ENCODE measurements at regions not wholly inside any gene's neighbourhood (a gene's known extent, or its start where the extent isn't known, plus 50 kb on each side); places are given as distances from the start of the nearest gene placed in this dataset.
"Not testable (repeated sequence)": the region's sequence is repeated elsewhere in the genome, so short reads cannot be mapped to it uniquely, and the experiment has no call there.

DNA sequence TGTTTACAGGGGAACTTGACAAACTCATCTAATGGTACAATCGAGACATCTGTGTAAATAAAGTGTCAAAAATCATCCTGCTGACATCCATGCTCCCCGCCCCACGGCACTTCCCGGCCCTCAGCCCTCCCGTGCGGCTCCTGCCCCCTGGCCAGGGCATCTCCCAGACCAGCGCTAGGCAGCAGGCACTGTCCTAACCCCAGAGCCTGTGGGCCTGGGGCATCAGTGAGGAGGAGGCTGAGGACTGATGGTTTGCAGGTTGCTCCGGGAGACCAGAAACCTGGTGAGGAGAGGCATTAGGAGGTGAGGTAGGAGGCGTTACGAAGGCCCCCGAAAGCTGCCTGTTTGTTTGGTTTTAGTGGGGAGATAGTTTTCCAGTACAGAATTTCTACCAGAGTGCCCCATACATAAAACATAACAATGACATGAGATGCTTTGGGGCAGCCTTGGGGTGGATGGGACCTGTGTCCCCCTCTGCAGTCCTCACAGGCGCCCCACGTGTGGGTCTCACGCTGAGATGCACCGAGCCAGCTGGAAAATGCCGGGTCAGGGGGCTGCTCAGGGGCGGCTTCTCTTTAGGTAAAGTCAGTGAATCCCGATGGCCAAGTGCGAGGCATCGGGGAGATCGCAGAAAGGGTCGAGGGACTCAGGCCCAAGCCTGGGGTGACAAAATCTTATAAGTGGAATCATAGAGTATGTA lies 114.2 kb downstream of the RTP5 start:
- DNase-seq (ENCODE audit: low read depth), result no peak

DNA sequence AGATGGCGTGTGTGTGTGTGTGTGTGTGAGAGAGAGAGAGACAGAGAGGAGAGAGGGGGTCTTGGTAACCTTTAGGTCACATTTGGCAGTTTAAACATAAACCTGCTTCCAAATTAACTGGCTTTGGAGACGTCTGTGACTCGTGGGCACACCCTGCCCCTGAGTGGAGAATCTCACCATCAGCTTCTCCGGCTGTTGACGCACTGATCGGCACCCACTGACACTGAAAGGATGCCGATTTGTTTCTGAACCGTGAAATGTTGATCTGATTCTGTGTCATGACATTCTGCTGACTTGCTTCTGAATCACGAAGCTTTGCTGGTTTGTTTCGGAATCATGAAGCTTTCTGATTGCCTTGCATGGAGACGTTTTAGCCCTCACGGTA lies 114.7 kb downstream of the RTP5 start:
- no peak for DNase-seq (ENCODE audit: low read depth)

DNA sequence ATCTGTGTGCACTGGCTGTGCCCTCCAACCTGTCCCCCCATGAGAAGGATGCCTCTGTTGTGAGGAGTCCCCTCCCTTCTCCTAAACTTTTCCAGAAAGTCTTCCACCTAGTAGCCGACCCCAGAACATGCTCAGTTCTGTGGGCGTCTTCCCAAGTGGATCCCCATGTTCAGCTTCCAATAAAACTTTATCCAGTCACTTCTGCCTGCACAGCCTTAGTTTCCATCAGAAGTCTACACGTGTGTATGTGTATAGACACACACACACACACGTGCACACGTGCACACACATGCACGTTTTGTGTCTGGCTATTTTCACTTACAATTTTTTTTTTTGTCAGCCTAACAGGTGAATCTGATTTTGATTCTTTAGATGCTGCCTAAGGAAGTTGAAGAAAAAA lies 115.1 kb downstream of the RTP5 start:
- no peak for DNase-seq (ENCODE audit: low read depth)

DNA sequence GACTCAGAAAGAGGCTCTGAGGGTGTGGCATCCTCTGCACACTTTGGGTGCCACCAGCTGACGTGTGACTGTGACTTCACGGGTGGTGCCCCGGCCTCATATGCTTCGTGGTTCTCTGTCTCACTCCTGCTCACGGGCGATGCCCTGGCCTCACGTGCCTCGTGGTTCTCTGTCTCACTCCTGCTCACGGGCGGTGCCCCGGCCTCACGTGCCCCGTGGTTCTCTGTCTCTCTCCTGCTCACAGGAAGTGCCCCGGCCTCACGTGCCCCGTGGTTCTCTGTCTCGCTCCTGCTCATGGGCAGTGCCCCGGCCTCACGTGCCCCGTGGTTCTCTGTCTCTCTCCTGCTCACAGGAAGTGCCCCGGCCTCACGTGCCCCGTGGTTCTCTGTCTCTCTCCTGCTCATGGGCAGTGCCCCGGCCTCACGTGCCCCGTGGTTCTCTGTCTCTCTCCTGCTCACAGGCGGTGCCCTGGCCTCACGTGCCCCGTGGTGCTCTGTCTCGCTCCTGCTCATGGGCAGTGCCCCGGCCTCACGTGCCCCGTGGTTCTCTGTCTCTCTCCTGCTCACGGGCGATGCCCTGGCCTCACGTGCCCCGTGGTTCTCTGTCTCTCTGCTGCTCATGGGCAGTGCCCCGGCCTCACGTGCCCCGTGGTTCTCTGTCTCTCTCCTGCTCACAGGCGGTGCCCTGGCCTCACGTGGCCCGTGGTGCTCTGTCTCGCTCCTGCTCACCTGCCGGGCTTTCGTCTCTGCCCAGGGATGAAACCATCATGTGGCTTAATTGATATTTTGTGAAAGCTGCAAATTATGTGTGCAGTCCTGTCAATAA lies 115.8 kb downstream of the RTP5 start:
- not testable (repeated sequence) for DNase-seq (ENCODE audit: low read depth)

DNA sequence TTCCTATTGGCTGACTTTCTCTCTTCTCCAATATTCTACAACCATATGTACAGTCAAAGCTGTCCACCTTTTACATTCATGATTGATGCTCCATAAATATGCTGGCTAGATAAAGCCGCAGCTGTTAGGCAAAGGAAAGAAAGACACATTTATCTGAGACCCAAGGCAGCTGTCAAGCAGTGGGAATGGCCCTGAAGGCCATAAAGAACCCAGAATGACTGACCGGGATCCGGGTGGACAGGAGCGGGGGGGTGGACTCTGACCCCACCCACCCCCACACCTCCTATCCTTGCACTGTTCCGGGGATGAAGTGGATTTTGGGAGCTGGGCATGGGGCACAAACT lies 116.4 kb downstream of the RTP5 start:
- no peak for DNase-seq (ENCODE audit: low read depth)

DNA sequence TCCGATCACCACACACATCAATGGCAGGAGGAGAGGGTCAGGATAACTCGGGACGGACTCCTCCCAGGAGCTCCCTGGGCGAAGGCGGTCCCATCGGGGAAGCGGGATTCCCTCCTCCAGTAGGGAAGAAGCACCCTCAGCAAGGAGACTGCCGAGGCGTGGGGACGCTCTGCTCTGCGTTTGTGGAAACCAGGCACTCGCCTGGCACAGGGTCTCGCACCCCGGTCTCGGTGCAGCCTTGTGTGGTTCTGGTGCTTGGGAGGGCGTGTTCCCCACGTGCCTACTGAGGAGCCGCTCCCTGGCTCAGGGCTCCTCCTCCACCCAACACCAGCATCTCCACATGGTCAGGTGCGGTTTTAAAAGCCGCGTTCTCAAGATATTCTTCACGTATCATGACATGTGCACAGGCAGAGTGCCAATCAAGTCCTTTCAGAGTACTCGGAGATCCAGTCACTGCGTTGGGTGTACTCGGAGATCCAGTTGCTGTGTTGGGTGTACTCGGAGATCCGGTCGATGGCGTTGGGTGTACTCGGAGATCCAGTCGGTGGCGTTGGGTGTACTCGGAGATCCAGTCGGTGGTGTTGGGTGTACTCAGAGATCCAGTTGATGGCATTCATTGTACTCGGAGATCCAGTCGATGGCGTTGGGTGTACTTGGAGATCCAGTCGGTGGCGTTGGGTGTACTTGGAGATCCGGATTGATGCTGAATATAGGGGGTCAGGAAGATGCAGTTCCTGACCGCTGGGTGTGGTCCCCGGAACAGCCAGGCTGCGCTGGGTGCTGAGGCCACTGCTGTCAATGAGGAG lies 117.5 kb downstream of the RTP5 start:
- DNase-seq (ENCODE audit: low read depth), result no peak

- DNase-seq (ENCODE audit: low read depth), result no peak
Measured at GRCh38 chr2:241987726-241988125, 118.2 kb downstream of the RTP5 start.

- no peak for DNase-seq (ENCODE audit: low read depth)
Measured at GRCh38 chr2:241988146-241988545, 118.6 kb downstream of the RTP5 start.

GRCh38 chr2:241989074-241989473 lies 119.5 kb downstream of the RTP5 start:
- no peak for DNase-seq (ENCODE audit: low read depth)

DNA sequence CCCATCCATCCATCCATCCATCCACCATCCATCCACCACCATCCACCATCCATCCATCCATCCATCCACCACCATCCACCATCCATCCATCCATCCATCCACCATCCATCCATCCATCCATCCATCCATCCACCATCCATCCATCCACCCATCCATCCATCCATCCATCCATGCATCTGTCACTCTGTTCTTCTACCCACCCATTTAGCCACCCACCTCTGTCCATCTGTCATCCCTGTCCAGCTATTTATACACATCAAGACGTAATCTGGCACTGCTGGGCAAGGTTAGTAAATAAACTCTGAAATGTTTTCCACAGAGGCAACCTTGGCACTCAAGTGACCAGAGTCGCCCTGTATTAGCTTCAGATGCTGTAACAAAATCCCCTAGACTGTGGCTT lies 120.9 kb downstream of the RTP5 start:
- no peak for DNase-seq (ENCODE audit: low read depth)

DNA sequence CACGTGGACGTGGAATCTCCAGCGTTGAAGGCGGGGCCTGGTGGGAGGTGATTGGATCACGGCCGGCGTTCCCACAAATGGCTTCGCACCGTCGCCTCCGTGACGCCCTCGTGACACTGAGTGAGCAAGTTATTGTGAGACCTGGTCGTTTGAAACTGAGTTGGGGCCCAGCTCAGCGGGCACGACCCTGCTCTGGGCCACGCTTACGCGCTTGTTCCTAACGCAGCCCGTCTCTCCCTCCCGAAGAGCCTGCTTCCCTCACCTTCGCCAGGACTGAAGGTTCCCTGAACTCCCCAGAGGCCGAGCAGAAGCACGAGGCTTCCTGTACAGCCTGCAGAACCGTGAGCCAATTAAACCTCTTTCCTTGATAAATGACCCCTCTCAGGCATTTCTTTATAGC lies 121.8 kb downstream of the RTP5 start:
- no peak for DNase-seq (ENCODE audit: low read depth)

DNA sequence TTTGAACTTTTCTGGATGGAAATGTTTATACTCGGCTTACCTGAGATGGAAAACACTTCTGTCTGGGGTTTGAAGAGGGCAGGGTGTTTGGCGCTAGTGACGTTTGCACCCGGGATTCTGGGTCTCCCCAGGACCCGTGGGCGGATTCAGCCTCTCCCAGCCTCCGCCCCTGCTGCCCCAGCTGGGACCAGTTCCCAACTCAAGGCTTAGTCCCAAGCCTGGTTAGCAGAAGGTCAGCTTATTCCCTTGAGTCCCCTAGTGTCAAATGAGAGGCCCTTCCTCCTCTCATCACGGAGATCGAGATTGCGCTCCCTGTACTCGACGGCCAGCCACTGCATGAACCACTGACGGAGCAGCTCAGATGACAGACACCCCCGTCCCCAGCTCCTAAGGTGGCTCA lies 123.2 kb downstream of the RTP5 start:
- DNase-seq (ENCODE audit: low read depth), result no peak

DNA sequence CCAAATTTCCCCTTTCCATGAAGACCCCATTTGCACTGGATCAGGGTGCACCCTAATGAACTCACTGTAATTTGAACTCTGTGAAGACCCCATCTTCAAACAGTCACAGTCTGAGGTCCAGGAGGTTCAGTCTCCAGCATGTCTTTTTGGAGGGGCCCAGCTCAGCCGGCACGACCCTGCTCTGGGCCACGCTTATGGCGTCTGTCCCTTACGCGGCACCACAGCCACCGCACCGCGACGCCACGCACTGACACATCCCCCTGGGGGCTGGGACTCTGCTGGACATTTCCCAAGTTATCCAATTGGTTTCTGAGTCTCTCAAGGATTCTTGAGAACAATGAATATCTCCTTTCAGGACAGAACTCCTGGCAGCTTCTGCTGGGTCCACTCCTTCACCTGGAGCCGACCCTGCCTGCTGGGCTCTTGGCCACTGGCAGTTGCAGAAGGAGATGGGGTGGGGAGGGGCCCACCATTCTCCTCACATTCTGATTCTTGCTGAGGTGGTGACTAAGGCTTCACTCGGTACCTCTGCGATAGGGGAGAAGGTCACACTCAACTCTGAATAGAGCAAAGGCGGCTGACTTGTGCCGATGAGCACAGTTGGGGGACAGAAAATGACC lies 124.0 kb downstream of the RTP5 start:
- DNase-seq (ENCODE audit: low read depth), result no peak

DNA sequence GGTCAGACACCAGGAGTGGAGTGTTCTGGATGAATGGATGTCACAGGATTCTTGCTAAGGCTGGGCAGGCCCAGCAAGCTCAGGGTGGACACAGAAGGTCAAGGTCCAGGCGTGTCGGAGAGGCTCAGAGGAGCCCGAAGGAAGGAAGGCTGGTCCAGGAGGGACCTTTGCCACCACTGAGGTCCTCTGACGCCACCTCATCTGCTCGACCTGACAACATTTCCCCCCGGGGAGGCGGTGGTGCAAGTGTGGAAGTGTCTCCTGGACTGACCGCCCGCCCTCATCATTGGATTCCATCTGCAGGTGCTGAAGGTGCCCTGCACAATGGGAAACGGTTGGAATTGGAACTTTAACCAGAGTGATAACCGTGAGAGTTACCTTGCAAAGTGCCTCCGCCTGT lies 124.6 kb downstream of the RTP5 start:
- no peak for DNase-seq (ENCODE audit: low read depth)

DNA sequence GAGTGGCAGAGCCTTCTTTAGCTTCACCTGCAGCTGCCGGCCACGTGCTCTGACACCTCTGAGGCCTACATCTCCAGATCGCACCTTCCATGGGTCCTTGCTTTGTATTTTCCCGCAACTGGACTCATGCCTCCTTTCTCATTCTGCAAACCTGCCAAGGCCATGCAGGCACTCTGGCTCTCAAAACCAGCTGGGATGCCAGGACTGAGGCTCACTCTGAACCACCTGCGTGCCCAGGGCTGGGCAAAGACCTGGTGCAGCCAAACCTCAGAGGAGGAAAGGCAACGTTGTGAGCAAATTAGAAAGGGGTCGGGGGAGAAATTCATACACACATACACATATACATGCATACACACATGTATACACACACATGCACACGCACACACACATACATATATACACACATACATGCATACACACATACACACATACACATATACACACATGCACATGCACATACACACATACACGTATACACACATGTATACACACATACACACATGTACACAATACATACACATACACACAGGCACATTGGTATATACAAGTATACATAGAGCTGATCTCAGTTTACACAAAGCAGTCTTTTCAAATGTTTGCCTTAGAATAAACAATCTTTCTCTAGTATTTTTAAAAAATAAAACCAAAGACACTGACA lies 125.2 kb downstream of the RTP5 start:
- no peak for DNase-seq (ENCODE audit: low read depth)

- no peak for DNase-seq (ENCODE audit: low read depth)
Measured at GRCh38 chr2:241996100-241996499, 126.6 kb downstream of the RTP5 start.

- no peak for DNase-seq (ENCODE audit: low read depth)
Measured at GRCh38 chr2:241997017-241997416, 127.5 kb downstream of the RTP5 start.

GRCh38 chr2:241999184-241999583 lies 129.7 kb downstream of the RTP5 start:
- DNase-seq (ENCODE audit: low read depth), result no peak

DNA sequence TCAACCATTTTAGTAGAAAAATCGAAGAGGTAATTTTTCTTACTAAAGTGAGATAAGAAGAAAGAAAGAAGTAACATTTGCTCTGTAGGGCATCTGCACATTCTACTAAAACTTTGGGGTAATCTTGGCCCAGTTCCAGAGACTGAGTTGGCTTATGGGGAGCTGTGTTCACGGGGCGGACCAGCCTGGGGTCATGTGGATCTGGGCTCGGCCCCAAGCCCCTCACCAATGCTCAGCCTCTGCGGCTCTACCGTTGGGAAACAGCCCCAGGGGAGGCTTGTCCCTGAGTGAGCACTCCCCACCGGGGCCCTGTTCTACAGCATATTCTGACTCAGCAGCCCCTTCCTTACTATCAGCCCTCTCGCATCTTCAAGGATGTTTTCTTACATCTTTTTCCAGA lies 132.3 kb downstream of the RTP5 start:
- DNase-seq (ENCODE audit: low read depth), result no peak

DNA sequence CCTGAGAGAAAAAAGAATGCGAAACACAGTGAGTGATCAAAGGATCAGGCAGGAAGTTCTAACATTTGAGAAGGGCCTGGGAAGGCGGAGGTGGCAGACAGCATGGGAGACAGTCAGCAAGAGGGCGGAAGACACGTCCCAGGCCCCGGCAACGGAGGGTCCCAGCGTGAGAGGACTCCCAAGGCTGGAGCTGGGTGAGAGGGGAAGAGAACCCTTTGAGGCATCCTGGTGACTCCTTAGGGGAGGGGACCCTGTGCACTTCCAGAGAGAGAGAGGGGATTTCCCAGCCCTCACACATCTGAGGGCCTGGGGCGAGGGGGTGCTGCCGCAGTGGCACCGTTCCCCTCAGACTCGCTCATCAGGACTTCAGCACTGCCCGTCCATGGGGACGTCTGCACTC lies 133.4 kb downstream of the RTP5 start:
- DNase-seq (ENCODE audit: low read depth), result no peak

DNA sequence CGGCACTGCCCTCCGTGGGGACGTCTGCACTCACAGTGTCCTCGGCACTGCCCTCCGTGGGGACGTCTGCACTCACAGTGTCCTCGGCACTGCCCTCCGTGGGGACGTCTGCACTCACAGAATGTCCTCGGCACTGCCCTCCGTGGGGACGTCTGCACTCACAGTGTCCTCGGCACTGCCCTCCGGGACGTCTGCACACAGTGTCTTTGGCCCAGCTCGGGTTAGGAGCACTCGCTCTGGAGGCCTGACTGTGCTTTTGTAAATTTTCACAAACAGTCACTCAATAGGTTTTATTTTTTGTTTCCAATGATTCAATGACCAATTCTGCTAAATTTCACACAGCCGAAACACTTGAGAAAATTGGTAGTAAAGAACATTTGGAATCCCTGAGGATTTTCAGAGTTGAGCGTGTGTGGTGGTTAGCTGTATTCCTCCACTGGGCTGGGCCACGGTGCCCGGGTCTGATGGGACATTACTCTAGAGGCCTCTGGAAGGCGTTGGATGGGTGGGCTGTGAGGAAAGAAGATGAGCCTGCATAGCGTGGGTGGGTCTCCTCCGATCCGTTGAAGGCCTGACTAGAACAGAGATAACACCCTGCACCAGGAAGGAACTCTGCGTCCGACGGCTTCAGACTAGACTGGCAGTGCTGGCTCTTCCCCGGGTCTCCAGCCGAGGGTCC lies 134.8 kb downstream of the RTP5 start:
- no peak for DNase-seq (ENCODE audit: low read depth)

DNA sequence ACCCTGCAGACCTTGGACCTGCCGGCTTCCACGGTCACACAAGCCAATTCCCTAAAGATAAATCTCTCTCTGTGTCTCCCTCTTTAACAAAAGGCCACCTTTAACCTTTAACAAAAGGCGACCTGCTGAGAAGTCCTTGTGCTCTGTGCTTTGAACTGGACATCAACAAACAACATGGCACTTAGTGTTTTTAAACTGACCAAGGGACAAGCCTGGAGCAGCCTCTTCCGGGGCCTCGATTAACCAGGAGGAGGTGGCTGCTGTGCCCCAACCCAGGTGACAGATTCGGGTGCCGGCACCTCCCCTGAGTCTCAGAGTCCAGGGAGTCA lies 135.3 kb downstream of the RTP5 start:
- DNase-seq (ENCODE audit: low read depth), result no peak
